A673 (cell line): ENCODE measurements at regions not wholly inside any gene's neighbourhood (a gene's known extent, or its start where the extent isn't known, plus 50 kb on each side); places are given as distances from the start of the nearest gene placed in this dataset.

Experiments used
- BruUV-seq: library from RNA; stranded (reverse); fragments of 400-500 nt; replicated peaks from 2 replicates; lab custom pipeline; 2021; lab: Mats Ljungman, UMichigan
- CTCF ChIA-PET: fragments of 300-600 bp; sonication (Branson Sonifier 250); formaldehyde crosslinking; loops from one replicate; lab custom pipeline; 2022; ENCODE audit warnings: antibody characterized with exemption; lab: Charles Lee
- POLR2A ChIA-PET: fragments of 300-600 bp; sonication (Branson Sonifier 250); formaldehyde crosslinking; loops from one replicate; lab custom pipeline; 2022; ENCODE audit warnings: antibody characterized with exemption; ENCODE audit not compliant: low non-redundant PET; lab: Charles Lee
- DNase-seq: peaks from one replicate; pipeline ENCODE4 v3.0.0-alpha.2; 2015; ENCODE audit warnings: low spot score
- H3K27ac ChIP-seq: fragments of 200-600 bp; sonication (generic); 2 replicates; pipeline ENCODE4 v1.5.1; 2016; ENCODE audit warnings: mixed run types, low read depth, mild to moderate bottlenecking, mixed read lengths, antibody characterized with exemption, low read length; ENCODE audit not compliant: poor library complexity, severe bottlenecking
- H3K27me3 ChIP-seq: fragments of 200-600 bp; sonication (generic); replicated peaks from 2 replicates; pipeline ENCODE4 v1.6.1; 2017; ENCODE audit warnings: mixed run types, low read depth, mild to moderate bottlenecking, mixed read lengths, antibody characterized with exemption, low read length; ENCODE audit not compliant: insufficient read depth, poor library complexity
- H3K36me3 ChIP-seq: fragments of 200-600 bp; sonication (generic); 2 replicates; pipeline ENCODE4 v1.6.1; 2016; ENCODE audit warnings: mixed run types, mild to moderate bottlenecking, mixed read lengths, antibody characterized with exemption, low read length; ENCODE audit not compliant: insufficient read depth, poor library complexity, severe bottlenecking
- H3K4me1 ChIP-seq: fragments of 200-600 bp; sonication (generic); 2 replicates; pipeline ENCODE4 v1.6.1; 2017; ENCODE audit warnings: mixed run types, mild to moderate bottlenecking, mixed read lengths, antibody characterized with exemption, low read length; ENCODE audit not compliant: insufficient read depth, poor library complexity, severe bottlenecking
- H3K4me3 ChIP-seq: fragments of 200-600 bp; sonication (generic); 2 replicates; pipeline ENCODE4 v1.5.1; 2016; ENCODE audit warnings: low read depth, mixed run types, mild to moderate bottlenecking, mixed read lengths, low read length; ENCODE audit not compliant: poor library complexity, severe bottlenecking
- H3K9me3 ChIP-seq: fragments of 200-600 bp; sonication (generic); 2 replicates; pipeline ENCODE4 v1.6.1; 2016; ENCODE audit warnings: mixed run types, low read depth, mild to moderate bottlenecking, mixed read lengths, antibody characterized with exemption, low read length; ENCODE audit not compliant: poor library complexity, severe bottlenecking
- CTCF ChIP-seq: fragments of 300-800, 200-600 bp; sonication (generic); conservative IDR thresholded peaks from 2 replicates; pipeline ENCODE4 v1.5.1; 2017; ENCODE audit warnings: low read depth, mild to moderate bottlenecking, antibody characterized with exemption, low read length, moderate library complexity, mixed read lengths
- EZH2 ChIP-seq: fragments of 200-600 bp; sonication (generic); IDR thresholded peaks from 2 replicates; pipeline ENCODE4 v1.6.1; 2017; ENCODE audit warnings: borderline replicate concordance, low read depth, mild to moderate bottlenecking, mixed read lengths, antibody characterized with exemption, low read length; ENCODE audit not compliant: poor library complexity, severe bottlenecking
- intact Hi-C: fragments of 100-400 bp; cut with micrococcal nuclease; formaldehyde crosslinking; loops from one replicate; pipeline ENCODE4 v1.10.0; 2022; ENCODE audit not compliant: unreplicated experiment

- H3K4me1 ChIP-seq, result no peaks in the 10 kb centered on the region
- H3K27ac ChIP-seq, result no peak overlapping the region
- TF ChIP-seq EZH2, result no peak
- no peak for TF ChIP-seq CTCF
- no peaks in the 10 kb centered on the region for H3K36me3 ChIP-seq
- ChIA-PET CTCF (no interaction called here), POLR2A (no interaction called here)
- no peak for DNase-seq
- no peak overlapping the region for H3K4me3 ChIP-seq
- intact Hi-C loops, result no loop called here
- H3K27me3 ChIP-seq, result no peaks in the 10 kb centered on the region
- no TSS peak for BruUV-seq
- H3K9me3 ChIP-seq, result no peaks in the 10 kb centered on the region
Measured at GRCh38 chrX:139125916-139126315, 404.6 kb upstream of the F9 start.

- TF ChIP-seq EZH2 (no peak), CTCF (no peak)
- Histone ChIP-seq H3K9me3 (no peaks in the 10 kb centered on the region), H3K4me1 (no peaks in the 10 kb centered on the region), H3K36me3 (no peaks in the 10 kb centered on the region), H3K4me3 (no peak overlapping the region), H3K27me3 (no peaks in the 10 kb centered on the region), H3K27ac (no peak overlapping the region)
- CTCF ChIA-PET, result no interaction called here
- no peak for DNase-seq
- POLR2A ChIA-PET, result no interaction called here
- intact Hi-C loops, result no loop called here
- no TSS peak for BruUV-seq
Measured at GRCh38 chrX:139121616-139122286, 408.8 kb upstream of the F9 start.

GRCh38 chrX:139120760-139121159, 409.2 kb upstream of the FGF13 start:
- no peaks in the 10 kb centered on the region for H3K27me3 ChIP-seq
- peak; percentile 43 for DNase-seq
- CTCF ChIA-PET, result no interaction called here
- H3K36me3 ChIP-seq, result no peaks in the 10 kb centered on the region
- no TSS peak for BruUV-seq
- intact Hi-C loops, result no loop called here
- POLR2A ChIA-PET, result no interaction called here
- TF ChIP-seq CTCF (no peak), EZH2 (no peak)
- H3K4me3 ChIP-seq, result no peak overlapping the region
- H3K4me1 ChIP-seq, result no peaks in the 10 kb centered on the region
- no peaks in the 10 kb centered on the region for H3K9me3 ChIP-seq
- no peak overlapping the region for H3K27ac ChIP-seq
